ENCODE measurements at regions not wholly inside any gene's neighbourhood (a gene's known extent, or its start where the extent isn't known, plus 50 kb on each side); places are given as distances from the start of the nearest gene placed in this dataset.
"Not testable (repeated sequence)": the region's sequence is repeated elsewhere in the genome, so short reads cannot be mapped to it uniquely, and the experiment has no call there.

DNA sequence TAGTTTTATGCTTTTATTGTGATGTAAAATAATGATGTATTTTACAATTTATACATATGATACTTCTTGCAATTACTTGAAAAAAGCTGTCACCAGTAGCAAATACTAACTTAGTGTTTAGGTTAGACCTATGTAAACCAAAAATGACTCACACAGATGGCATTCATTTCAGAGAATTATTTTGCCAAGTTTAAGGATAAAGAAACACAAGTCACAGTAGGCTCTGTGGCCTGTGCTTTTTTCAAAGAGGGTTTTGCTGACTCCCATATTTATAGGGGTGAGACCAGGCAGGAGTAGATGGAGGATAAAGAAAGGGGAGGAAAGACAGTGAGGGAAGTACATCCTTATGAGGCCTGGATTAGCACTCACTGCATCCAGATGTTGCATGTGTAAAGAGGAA lies 356.6 kb upstream of the NPAP1 start:
- no peak for DNase-seq

DNA sequence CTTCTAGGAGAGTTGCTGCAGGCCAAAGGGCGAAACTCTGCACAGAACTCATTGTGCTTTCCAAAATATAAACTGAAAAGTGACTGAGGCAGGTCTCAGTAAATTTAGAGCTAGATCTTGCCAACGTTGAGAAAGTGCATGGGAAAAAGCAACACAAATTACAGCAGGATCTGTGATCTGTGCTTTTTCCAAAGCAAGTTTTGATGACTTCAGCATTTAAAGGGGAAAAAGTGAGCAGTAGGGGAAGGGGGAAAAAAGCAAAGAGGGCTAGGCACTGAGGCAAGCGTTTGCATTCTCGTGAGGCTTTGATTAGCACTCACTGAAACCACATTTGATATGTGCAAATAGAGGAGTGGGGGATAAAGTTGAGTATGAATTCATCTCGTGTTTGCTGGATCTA lies 351.5 kb upstream of the NPAP1 start:
- DNase-seq, result not testable (repeated sequence)

DNA sequence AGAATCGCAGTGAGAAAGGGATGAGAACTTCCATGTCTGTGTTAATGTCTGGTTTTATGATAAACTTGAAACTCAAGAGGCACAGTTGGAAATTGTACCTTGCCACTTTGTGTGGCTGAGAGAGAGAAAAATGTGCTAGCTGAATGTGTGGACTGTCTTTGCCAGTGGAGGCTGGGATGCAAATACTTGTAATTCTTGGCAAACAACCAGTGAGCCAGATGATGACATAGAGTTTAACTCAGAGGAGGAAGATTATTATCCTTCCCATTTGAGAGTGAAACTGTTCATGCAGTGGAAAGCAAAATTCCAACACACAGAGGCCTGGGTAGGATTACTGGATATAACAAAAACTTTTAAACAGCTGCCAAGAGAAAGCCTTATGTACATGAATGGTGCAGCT lies 349.1 kb upstream of the NPAP1 start:
- not testable (repeated sequence) for DNase-seq

DNA sequence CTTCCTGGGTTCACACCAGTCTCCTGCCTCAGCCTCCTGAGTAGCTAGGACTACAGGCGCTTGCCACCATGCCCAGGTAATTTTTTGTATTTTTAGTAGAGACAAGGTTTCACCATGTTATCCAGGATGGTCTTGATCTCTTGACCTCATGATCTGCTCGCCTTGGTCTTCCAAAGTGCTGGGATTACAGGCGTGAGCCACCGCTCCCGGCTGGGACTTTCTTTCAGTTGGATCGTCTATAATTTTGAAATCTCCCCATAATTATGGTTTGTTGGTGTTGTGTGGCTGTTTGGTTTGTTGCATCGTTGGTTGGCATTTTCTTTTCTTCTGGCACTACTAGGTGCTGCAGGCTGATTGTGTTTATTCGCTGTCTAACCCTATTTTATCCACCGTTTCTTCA lies 343.6 kb upstream of the NPAP1 start:
- not testable (repeated sequence) for DNase-seq

DNA sequence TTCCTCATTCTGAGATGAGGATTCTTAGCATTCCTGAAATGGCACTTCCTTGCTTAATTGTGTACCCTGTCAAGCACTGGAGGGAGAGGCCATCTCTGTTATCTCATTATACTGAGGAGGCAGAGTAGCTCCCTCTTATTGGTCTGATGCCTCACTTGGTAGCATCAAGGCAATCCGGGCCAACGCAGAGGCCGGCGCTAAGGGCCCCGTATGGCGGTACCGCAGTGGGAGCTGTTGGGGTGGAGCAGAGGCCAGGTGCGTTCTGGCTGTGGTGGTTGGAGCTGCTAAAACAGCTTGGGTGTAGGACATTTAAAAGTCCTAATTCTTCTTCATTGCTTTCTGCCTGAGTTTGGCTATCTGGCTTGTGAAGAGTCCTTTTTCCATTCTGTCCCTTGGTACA lies 333.7 kb upstream of the NPAP1 start:
- DNase-seq, result not testable (repeated sequence)

DNA sequence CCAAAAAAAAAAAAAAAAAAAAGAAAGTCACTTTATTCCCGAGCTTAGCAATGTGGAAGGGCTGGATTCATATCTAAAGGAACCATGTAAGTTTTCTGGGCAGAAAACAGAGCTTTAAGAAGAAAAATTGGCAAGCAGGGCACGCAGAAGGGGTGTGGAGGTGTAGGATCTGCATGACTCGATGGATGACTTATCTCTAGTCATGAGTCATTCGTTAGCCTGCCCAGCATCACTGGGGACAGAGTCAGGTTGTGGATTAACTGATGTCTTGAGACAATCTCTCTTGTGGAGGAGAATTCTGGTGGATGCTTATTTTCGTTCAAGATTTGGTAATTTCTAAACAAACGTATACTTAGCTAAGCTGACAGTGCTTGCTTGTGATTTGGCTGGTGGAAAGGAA lies 322.8 kb upstream of the NPAP1 start:
- DNase-seq, result not testable (repeated sequence)

DNA sequence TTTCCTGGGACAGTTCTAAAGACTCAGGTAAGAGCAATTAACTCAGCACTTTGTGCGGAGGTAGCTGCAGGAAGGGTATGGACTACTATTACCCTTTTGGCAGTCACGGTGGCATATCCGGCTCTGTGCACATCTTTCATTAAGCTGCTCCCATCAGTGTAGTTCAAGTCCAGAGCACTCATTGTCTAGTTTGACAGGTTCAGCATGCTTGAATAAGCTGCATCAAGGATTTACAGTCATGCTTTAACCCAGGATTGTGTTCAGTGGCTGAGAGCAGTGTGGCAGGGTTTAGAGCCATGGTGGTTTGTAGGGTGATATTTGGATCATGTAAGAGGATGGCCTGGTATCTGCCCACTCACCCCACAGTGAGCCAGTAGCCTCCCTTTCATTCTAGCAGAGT lies 294.5 kb upstream of the NPAP1 start:
- DNase-seq, result not testable (repeated sequence)

DNA sequence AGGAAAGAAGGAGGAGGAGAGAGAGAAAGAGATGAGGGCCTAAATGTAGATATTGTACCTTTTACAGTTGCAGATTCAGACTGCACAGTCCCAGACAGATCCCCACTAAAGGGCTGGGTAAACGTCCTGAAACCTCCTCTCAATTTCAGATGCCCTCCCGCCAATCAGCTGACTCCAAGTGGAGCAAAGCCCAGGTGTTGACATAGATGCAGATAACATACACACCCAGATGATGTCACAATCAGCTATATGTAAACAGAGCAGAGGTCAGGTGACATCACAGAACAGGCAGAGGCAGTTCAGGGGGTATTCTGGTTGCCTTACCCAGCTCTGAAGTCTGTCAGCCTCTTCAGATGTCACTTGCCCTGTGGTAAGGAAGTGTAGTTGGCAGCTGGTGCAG lies 290.3 kb upstream of the NPAP1 start:
- not testable (repeated sequence) for DNase-seq

DNA sequence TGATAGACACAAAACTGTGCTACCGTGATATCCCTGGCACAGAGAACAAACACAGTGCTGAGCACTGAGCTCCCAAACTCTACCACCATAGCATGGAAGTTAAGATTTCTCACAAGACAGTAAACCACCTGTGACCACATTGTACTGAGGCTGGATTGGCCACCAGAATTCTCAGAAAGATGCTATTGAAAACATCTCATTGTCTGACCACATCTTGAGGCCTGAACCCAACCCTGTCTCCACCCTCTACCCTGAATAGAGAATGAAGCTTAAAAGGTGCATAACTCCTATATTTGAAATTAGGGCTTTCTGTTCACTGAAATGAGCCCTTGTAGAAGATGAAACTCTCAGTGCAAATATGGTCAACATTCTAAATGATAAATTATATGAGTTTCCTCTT lies 281.3 kb upstream of the NPAP1 start:
- DNase-seq, result no peak

DNA sequence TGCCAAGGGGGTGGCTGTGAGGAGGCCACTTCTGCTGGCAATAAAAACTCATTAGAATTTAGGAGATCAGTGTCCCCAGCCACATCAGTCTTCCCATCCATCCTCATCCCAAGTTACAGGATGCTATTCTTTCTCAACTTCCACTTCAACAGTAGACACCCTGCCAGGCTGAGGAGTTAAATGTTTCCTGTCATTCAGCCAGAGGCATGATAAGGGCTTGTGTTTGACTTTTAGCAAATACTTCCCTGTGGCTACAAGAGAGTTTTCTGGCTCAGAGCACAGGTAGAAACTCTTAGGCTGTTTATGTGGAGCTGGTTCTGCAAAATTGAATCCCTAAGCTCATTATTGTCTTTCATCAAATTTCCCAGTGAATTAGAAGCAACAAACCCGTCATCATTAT lies 262.9 kb upstream of the NPAP1 start:
- DNase-seq, result not testable (repeated sequence)

DNA sequence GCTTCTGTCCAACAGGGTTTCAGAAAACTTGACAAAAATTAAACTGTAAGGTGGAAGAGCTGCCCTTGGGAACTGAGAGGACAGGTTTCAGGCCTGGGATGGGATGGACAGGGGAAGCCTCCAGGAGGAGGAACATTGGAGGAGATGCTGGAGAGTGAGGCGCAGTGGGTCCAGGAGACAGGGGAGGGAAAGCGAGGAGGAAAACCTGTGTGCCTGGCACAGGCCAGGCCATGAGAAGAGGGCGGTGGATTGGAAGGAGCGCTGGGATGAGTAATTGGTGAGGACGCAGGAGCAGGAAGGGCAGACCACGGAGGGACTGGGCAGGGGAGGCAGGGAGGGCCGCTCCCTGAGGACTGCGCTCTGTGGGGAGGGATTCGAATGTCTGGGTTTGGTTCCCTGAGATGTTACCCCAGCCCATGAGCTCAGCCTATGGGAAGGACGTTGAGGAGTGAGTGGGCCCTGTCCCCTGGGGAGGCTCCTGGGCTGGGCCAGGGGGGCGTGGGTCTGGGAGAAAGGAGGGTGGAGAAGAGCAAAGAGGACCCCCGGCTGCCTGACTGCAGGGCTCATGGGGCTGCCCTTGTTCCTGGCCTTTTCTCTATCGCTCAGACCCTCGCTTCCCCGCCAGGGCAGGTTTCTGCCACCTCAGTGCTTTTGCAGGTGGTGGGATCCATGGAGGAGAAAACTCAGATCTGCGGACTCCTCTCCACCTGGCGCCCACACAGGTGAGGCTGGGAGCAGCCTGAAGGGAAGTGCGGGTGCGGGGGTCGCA lies 249.1 kb upstream of the NPAP1 start:
- not testable (repeated sequence) for DNase-seq

DNA sequence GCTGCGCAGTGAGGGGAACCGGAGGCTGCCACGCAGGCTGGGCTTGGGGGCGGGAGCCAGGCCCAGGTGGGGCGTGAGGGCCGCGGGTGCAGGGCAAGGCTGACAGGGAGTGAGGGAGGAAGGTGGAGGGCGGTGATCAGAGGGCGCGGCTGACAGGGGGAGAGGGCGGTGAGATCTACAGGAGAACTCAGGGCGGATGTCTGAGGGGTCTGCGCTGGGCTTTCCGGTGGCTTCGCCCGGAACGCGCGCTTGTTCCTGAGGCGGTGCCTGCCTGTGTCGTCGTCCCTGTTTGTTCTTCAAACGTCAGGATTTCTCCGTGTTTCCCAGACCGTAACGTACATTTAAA lies 248.5 kb upstream of the NPAP1 start:
- DNase-seq, result peak; percentile 61

DNA sequence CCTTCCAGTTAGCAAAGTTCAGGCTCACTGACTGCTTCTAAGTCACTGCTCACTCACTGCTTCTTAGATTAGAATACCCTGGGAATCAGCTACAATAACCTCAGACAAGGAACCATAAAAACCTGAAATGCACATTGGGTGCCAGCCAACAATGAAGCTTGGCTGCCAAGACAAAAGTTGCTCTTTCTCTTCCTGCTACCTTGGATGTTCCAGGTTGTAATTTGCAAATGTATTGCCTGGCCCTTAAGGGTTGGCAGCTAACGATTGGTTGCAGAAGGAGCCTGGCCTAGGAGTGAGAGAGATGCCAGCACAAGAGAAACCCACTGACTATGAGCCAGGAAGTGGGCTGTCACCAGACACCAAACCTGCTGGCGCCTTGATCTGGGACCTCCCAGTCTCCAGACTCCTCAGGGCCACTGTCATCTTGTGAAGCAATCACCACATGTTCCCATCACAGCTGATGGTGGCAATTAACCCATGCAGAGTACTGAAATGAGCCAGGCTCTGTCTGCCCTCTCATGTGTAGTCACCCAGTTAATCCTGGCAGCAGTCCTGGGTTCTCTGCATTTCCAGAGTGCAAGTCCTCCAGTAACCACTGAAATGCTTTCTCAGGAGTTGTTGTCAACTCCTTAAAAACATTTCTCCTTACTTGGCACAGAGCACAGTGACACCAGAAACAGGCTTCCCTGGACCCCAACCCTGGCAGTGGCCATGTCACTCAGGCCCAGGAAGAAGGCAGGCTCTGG lies 240.3 kb upstream of the NPAP1 start:
- DNase-seq, result not testable (repeated sequence)

DNA sequence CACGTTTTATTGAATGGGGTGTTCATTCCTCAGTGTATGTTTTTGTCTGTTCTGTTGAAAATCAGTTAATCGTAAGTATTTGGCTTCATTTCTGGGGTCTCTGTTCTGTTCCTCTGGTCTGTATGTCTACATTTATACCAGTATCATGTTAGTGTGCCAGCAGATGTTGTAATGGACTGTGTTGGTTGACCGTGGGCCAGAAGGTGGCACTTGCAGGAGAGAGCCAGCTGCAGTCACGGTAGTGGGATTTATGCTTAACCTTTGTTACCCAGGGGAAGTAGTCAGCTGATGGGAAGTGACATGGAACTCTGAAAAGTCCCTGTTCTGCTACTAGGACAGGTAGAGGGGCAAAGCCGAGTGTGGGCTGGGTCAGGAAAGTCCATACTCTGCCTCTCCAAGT lies 238.3 kb upstream of the NPAP1 start:
- not testable (repeated sequence) for DNase-seq

DNA sequence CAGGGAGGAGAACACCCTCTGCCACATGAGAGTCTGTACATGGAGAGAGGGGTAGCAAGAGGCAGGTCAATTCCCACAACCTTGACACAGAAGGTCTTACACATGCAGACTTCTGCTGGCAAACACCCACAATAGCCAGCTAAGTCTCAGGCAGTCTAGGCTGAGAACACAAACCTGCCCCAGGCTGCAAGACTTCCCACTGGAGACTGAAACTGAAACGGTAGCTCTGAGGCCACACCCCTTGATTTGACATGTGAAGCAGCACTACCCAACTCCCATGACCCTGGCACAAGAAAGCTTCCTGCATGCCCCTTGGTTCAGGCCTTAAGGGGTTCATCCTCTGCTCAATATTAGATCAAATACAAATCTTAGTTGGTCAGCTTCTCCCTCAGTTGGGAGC lies 237.8 kb upstream of the NPAP1 start:
- not testable (repeated sequence) for DNase-seq

DNA sequence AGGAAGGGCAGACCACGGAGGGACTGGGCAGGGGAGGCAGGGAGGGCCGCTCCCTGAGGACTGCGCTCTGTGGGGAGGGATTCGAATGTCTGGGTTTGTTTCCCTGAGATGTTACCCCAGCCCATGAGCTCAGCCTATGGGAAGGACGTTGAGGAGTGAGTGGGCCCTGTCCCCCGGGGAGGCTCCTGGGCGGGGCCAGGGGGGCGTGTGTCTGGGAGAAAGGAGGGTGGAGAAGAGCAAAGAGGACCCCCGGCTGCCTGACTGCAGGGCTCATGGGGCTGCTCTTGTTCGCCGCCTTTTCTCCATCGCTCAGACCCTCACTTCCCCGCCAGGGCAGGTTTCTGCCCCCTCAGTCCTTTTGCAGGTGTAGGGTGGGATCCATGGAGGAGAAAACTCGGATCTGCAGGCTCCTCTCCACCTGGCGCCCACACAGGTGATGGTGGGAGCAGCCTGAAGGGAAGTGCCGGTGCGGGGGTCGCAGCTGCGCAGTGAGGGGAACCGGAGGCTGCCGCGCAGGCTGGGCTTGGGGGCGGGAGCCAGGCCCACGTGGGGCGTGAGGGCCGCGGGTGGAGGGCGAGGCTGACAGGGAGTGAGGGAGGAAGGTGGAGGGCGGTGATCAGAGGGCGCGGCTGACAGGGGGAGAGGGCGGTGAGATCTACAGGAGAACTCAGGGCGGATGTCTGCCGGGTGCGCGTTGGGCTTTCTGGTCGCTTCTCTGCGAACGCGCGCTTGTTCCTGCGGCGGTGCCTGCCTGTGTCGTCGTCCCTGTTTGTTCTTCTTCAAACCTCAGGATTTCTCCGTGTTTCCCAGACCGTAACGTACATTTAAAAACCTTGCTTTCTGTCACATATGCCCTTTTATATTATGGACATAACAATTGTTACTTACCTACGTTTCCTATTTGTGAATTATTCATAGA lies 198.2 kb upstream of the NPAP1 start:
- peak; percentile 23 for DNase-seq

DNA sequence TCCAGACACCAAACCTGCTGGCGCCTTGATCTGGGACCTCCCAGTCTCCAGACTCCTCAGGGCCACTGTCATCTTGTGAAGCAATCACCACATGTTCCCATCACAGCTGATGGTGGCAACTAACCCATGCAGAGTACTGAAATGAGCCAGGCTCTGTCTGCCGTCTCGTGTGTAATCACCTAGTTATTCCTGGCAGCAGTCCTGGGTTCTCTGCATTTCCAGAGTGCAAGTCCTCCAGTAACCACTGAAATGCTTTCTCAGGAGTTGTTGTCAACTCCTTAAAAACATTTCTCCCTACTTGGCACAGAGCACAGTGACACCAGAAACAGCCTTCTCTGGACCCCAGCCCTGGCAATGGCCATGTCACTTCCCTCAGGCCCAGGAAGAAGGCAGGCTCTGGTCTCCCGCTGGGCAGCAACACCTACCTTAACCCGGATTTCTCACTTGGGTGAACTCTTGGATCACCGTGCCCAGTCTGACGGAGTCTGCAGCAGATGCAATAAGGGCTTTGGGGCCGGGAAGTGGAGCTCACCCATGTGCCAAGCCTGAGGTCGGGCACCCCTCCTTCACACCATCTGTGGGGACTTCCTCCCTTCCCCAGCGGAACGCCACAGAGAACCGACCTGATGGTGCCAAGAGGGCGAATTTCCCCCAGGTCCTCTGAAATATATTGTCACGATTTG lies 189.5 kb upstream of the NPAP1 start:
- not testable (repeated sequence) for DNase-seq

DNA sequence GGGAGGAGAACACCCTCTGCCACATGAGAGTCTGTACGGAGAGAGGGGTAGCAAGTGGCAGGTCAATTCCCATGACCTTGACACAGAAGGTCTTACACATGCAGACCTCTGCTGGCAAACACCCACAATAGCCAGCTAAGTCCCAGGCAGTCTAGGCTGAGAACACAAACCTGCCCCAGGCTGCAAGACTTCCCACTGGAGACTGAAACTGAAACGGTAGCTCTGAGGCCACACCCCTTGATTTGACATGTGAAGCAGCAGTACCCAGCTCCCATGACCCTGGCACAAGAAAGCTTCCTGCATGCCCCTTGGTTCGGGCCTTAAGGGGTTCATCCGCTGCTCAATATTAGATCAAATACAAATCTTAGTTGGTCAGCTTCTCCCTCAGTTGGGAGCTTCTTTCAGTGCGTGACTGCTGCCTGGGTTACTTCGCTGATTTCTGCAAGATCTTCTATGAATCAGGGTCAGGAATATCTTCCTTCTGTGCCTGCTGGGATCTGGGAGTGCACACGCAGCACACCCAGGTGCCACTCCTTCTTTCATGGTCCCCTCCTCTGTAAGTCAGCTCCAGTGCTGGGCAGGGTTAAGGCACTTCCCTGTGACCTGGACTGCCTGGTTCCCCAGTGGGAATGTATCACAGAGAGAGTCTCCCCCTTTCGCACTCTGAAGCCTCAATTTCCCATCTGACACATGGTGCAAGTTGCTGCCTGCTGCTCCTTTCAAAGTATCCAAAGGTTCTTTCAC lies 187.2 kb upstream of the NPAP1 start:
- DNase-seq, result not testable (repeated sequence)

DNA sequence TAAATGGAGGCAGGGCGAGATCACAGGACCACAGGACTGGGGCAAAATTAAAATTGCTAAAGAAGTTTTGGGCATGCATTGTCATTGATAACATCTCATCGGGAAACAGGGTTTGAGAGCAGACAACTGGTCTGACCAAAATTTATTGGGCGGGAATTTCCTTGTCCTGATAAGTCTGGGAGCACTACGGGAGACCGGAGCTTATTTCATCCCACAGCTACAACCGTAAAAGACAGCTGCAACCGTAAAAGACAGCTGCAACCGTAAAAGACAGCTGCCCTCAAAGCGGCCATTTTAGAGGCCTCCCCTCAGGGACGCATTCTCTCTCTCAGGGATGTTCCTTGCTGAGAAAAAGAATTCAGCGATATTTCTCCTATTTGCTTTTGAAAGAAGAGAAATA lies 170.4 kb upstream of the NPAP1 start:
- not testable (repeated sequence) for DNase-seq

DNA sequence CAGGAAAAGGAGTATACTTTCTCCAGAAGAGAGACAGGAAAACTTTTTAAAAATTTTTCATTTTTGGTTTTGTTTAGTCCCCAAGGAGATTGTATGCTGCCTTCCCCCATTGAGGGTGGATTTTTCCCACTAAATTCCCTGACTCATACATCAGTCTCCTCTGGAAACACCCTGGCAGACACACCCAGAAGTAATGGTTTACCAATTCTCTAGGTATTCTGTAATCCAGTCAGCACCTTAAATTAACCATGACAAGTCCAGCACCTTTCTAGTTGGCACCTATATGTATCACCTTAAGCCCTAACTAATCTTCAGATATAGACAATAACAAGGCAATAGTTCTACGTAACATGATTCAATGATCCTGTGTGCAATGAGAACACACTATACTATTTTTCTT lies 165.9 kb upstream of the NPAP1 start:
- not testable (repeated sequence) for DNase-seq

DNA sequence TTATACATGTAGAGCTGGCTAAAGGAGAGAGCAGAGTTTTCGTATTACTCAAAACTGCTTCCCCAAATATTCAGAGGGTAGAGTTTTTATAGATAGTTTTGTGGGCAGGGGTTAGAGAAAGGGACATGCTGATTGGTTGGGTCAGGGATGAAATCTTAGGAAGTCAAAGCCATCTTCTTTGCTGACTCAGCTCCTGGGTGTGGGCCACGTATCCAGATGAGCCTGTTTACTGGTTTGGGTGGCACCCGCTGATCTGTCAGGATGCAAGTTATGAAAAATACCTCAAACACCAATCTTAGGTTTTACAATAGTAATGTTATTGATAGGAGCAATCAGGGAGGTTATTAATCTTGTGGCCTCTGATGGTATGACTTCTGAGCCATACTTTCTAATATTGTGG lies 164.0 kb upstream of the NPAP1 start:
- DNase-seq, result not testable (repeated sequence)
